ENCODE measurements at regions not wholly inside any gene's neighbourhood (a gene's known extent, or its start where the extent isn't known, plus 50 kb on each side); places are given as distances from the start of the nearest gene placed in this dataset.

GRCh38 chr6:140069576-140069975, 695.1 kb upstream of the CITED2 start:
- ChIA-PET CTCF (interaction anchor here (0.6 kb wide), 1 partner anchor 159 kb away, joined by 4 read pairs; no protein-coding TSS in a partner anchor), POLR2A (no interaction called here)
- DNase-seq (no peak), ATAC-seq (no peak)
- no peak overlapping the region for H3K27ac Mint-ChIP-seq
- intact Hi-C loops (cut with DNase I, micrococcal nuclease), result no loop called here
- H3K9me3 Mint-ChIP-seq (ENCODE audit: low read depth), result no peaks in the 10 kb centered on the region
- H3K36me3 Mint-ChIP-seq (ENCODE audit: low read depth), result no peaks in the 10 kb centered on the region
- no peaks in the 10 kb centered on the region for H3K4me1 Mint-ChIP-seq
- H3K27me3 Mint-ChIP-seq, result peaks cover 6% of the 10 kb centered on the region
- H3K4me3 Mint-ChIP-seq, result no peak overlapping the region

GRCh38 chr6:140068801-140069200, 694.4 kb upstream of the CITED2 start:
- Mint-ChIP-seq H3K4me3 (no peak overlapping the region), H3K27ac (no peak overlapping the region), H3K27me3 (peaks cover 2% of the 10 kb centered on the region), H3K9me3 (ENCODE audit: low read depth) (no peaks in the 10 kb centered on the region), H3K36me3 (ENCODE audit: low read depth) (no peaks in the 10 kb centered on the region), H3K4me1 (no peaks in the 10 kb centered on the region)
- DNase-seq (no peak), ATAC-seq (no peak)
- ChIA-PET CTCF (no interaction called here), POLR2A (no interaction called here)
- intact Hi-C loops (cut with DNase I, micrococcal nuclease), result no loop called here

GRCh38 chr6:140064366-140064765, 689.9 kb upstream of the CITED2 start:
- H3K9me3 Mint-ChIP-seq (ENCODE audit: low read depth), result no peaks in the 10 kb centered on the region
- ChIA-PET CTCF (interaction anchor here (0.7 kb wide), 1 partner anchor 31 kb away, joined by 3 read pairs; no protein-coding TSS in a partner anchor), POLR2A (no interaction called here)
- intact Hi-C loops (cut with DNase I, micrococcal nuclease), result no loop called here
- H3K27me3 Mint-ChIP-seq, result peaks cover 17% of the 10 kb centered on the region
- H3K36me3 Mint-ChIP-seq (ENCODE audit: low read depth), result no peaks in the 10 kb centered on the region
- H3K27ac Mint-ChIP-seq, result no peak overlapping the region
- ATAC-seq, result no peak
- H3K4me1 Mint-ChIP-seq, result no peaks in the 10 kb centered on the region
- H3K4me3 Mint-ChIP-seq, result no peak overlapping the region
- DNase-seq, result no peak

- Mint-ChIP-seq H3K9me3 (ENCODE audit: low read depth) (no peaks in the 10 kb centered on the region), H3K36me3 (ENCODE audit: low read depth) (no peaks in the 10 kb centered on the region), H3K27me3 (peaks cover 20% of the 10 kb centered on the region), H3K4me3 (no peak overlapping the region), H3K27ac (no peak overlapping the region), H3K4me1 (no peaks in the 10 kb centered on the region)
- ChIA-PET CTCF (no interaction called here), POLR2A (no interaction called here)
- DNase-seq, result no peak
- intact Hi-C loops (cut with DNase I, micrococcal nuclease), result no loop called here
- no peak for ATAC-seq
These were observed 688.6 kb upstream of the CITED2 start for GRCh38 chr6:140063021-140063399.

GRCh38 chr6:140062043-140063020, 687.9 kb upstream of the CITED2 start:
- intact Hi-C loops (cut with DNase I, micrococcal nuclease), result no loop called here
- no peaks in the 10 kb centered on the region for H3K9me3 Mint-ChIP-seq (ENCODE audit: low read depth)
- H3K27ac Mint-ChIP-seq, result no peak overlapping the region
- POLR2A ChIA-PET, result no interaction called here
- DNase-seq (no peak), ATAC-seq (no peak)
- H3K4me1 Mint-ChIP-seq, result no peaks in the 10 kb centered on the region
- H3K27me3 Mint-ChIP-seq, result peaks cover 20% of the 10 kb centered on the region
- H3K36me3 Mint-ChIP-seq (ENCODE audit: low read depth), result no peaks in the 10 kb centered on the region
- no peak overlapping the region for H3K4me3 Mint-ChIP-seq
- CTCF ChIA-PET, result no interaction called here

- no peaks in the 10 kb centered on the region for H3K36me3 Mint-ChIP-seq (ENCODE audit: low read depth)
- POLR2A ChIA-PET, result no interaction called here
These were observed 686.9 kb upstream of the CITED2 start for GRCh38 chr6:140061110-140062042.

GRCh38 chr6:140059947-140060346, 685.5 kb upstream of the CITED2 start:
- Mint-ChIP-seq H3K4me3 (no peak overlapping the region), H3K4me1 (no peaks in the 10 kb centered on the region), H3K27me3 (peaks cover 20% of the 10 kb centered on the region), H3K27ac (no peak overlapping the region), H3K36me3 (ENCODE audit: low read depth) (no peaks in the 10 kb centered on the region), H3K9me3 (ENCODE audit: low read depth) (no peaks in the 10 kb centered on the region)
- intact Hi-C loops (cut with DNase I, micrococcal nuclease), result no loop called here
- ATAC-seq (no peak), DNase-seq (no peak)
- POLR2A ChIA-PET, result no interaction called here
- CTCF ChIA-PET, result no interaction called here

More at GRCh38 chr6:140061110-140062042, 686.9 kb upstream of the CITED2 start:
- peaks cover 20% of the 10 kb centered on the region for H3K27me3 Mint-ChIP-seq
- intact Hi-C loops (cut with DNase I, micrococcal nuclease), result no loop called here
- CTCF ChIA-PET, result no interaction called here
- H3K27ac Mint-ChIP-seq, result no peak overlapping the region
- H3K9me3 Mint-ChIP-seq (ENCODE audit: low read depth), result no peaks in the 10 kb centered on the region
- H3K4me3 Mint-ChIP-seq, result no peak overlapping the region
- H3K4me1 Mint-ChIP-seq, result no peaks in the 10 kb centered on the region
- DNase-seq (no peak), ATAC-seq (no peak)

- Mint-ChIP-seq H3K4me1 (no peaks in the 10 kb centered on the region), H3K27me3 (peaks cover 20% of the 10 kb centered on the region), H3K27ac (no peak overlapping the region), H3K9me3 (ENCODE audit: low read depth) (no peaks in the 10 kb centered on the region), H3K4me3 (no peak overlapping the region), H3K36me3 (ENCODE audit: low read depth) (no peaks in the 10 kb centered on the region)
- CTCF ChIA-PET, result interaction anchor here (0.5 kb wide), 1 partner anchor 1412 kb away, joined by 5 read pairs; no protein-coding TSS in a partner anchor
- no peak for ATAC-seq
- POLR2A ChIA-PET, result no interaction called here
- intact Hi-C loops (cut with DNase I, micrococcal nuclease), result no loop called here
- DNase-seq, result no peak
These were observed 684.4 kb upstream of the CITED2 start for GRCh38 chr6:140058863-140059262.

- Mint-ChIP-seq H3K27me3 (no peaks in the 10 kb centered on the region), H3K4me3 (no peak overlapping the region), H3K4me1 (no peaks in the 10 kb centered on the region), H3K9me3 (ENCODE audit: low read depth) (no peaks in the 10 kb centered on the region), H3K27ac (no peak overlapping the region), H3K36me3 (ENCODE audit: low read depth) (no peaks in the 10 kb centered on the region)
- ATAC-seq (no peak), DNase-seq (no peak)
- CTCF ChIA-PET, result interaction anchor here (0.6 to 0.9 kb wide), 2 partner anchors 143 to 327 kb away, joined by 3 to 4 read pairs; no protein-coding TSS in a partner anchor
- intact Hi-C loops (cut with DNase I, micrococcal nuclease), result no loop called here
- POLR2A ChIA-PET, result no interaction called here
These were observed 678.6 kb upstream of the CITED2 start for GRCh38 chr6:140052736-140053729.

- intact Hi-C loops (cut with DNase I, micrococcal nuclease), result no loop called here
These were observed 677.4 kb upstream of the CITED2 start for GRCh38 chr6:140051521-140052512.

More at GRCh38 chr6:140051521-140052512, 677.4 kb upstream of the CITED2 start:
- ChIA-PET POLR2A (no interaction called here), CTCF (interaction anchor here (0.6 kb wide), 1 partner anchor 579 kb away, joined by 3 read pairs; no protein-coding TSS in a partner anchor)
- no peaks in the 10 kb centered on the region for H3K36me3 Mint-ChIP-seq (ENCODE audit: low read depth)
- DNase-seq (no peak), ATAC-seq (no peak)
- H3K27ac Mint-ChIP-seq, result no peak overlapping the region
- H3K9me3 Mint-ChIP-seq (ENCODE audit: low read depth), result no peaks in the 10 kb centered on the region
- H3K27me3 Mint-ChIP-seq, result no peaks in the 10 kb centered on the region
- H3K4me3 Mint-ChIP-seq, result no peak overlapping the region
- H3K4me1 Mint-ChIP-seq, result no peaks in the 10 kb centered on the region
